Astrocyte (in vitro differentiated cells and primary cell): ENCODE measurements at regions not wholly inside any gene's neighbourhood (a gene's known extent, or its start where the extent isn't known, plus 50 kb on each side); places are given as distances from the start of the nearest gene placed in this dataset.

Experiments
- DNase-seq: peaks from one replicate; pipeline ENCODE4 v3.0.0-alpha.2; 2010; ENCODE audit warnings: low read depth
- FAIRE-seq: peaks from 2 replicates; lab custom pipeline; 2011; peaks lifted over from hg19 to GRCh38; lab: Jason Lieb, UNC
- H2AFZ ChIP-seq: 2 replicates; pipeline ENCODE4 v1.6.0; 2012; ENCODE audit warnings: low read depth, low read length, inconsistent platforms
- H3K27ac ChIP-seq: 2 replicates; pipeline ENCODE4 v1.5.1; 2011; ENCODE audit warnings: low read depth, low read length, inconsistent platforms
- H3K27me3 ChIP-seq: 2 replicates; pipeline ENCODE4 v1.6.0; 2011; ENCODE audit warnings: low read length, inconsistent platforms; ENCODE audit not compliant: insufficient read depth
- H3K36me3 ChIP-seq: 2 replicates; pipeline ENCODE4 v1.5.1; 2011; ENCODE audit warnings: low read length, inconsistent platforms; ENCODE audit not compliant: insufficient read depth
- H3K4me1 ChIP-seq: 2 replicates; pipeline ENCODE4 v1.5.1; 2011; ENCODE audit warnings: low read length, inconsistent platforms; ENCODE audit not compliant: insufficient read depth
- H3K4me2 ChIP-seq: 2 replicates; pipeline ENCODE4 v1.6.0; 2012; ENCODE audit warnings: low read length, inconsistent platforms
- H3K4me3 ChIP-seq: 2 replicates; pipeline ENCODE4 v1.5.1; 2011; ENCODE audit warnings: low read depth, mild to moderate bottlenecking, low read length, inconsistent platforms; ENCODE audit not compliant: insufficient read depth
- H3K79me2 ChIP-seq: 2 replicates; pipeline ENCODE4 v1.6.0; 2012; ENCODE audit warnings: mild to moderate bottlenecking, low read length, inconsistent platforms; ENCODE audit not compliant: insufficient read depth
- H3K9ac ChIP-seq: 2 replicates; pipeline ENCODE4 v1.6.0; 2012; ENCODE audit warnings: mild to moderate bottlenecking, low read length, inconsistent platforms
- H3K9me3 ChIP-seq: 2 replicates; pipeline ENCODE4 v1.5.1; 2012; ENCODE audit warnings: low read depth, mild to moderate bottlenecking, low read length, inconsistent platforms; ENCODE audit not compliant: insufficient read depth
- H4K20me1 ChIP-seq: 2 replicates; pipeline ENCODE4 v1.6.0; 2012; ENCODE audit warnings: low read length, inconsistent platforms; ENCODE audit not compliant: insufficient read depth
- H3K27ac Mint-ChIP-seq: one replicate; pipeline ENCODE4 v1.8.0; 2021; ENCODE audit warnings: mild to moderate bottlenecking, mixed read lengths; ENCODE audit not compliant: unreplicated experiment
- H3K27me3 Mint-ChIP-seq: one replicate; pipeline ENCODE4 v1.8.0; 2021; ENCODE audit warnings: low read depth, mixed read lengths; ENCODE audit not compliant: unreplicated experiment
- H3K36me3 Mint-ChIP-seq: one replicate; pipeline ENCODE4 v1.8.0; 2021; ENCODE audit warnings: low read depth, mixed read lengths; ENCODE audit not compliant: unreplicated experiment
- H3K4me1 Mint-ChIP-seq: one replicate; pipeline ENCODE4 v1.8.0; 2021; ENCODE audit warnings: low read depth, mixed read lengths; ENCODE audit not compliant: unreplicated experiment
- H3K4me3 Mint-ChIP-seq: one replicate; pipeline ENCODE4 v1.8.0; 2021; ENCODE audit warnings: mild to moderate bottlenecking, moderate library complexity, mixed read lengths; ENCODE audit not compliant: unreplicated experiment
- H3K9me3 Mint-ChIP-seq: one replicate; pipeline ENCODE4 v1.8.0; 2021; ENCODE audit warnings: mild to moderate bottlenecking, mixed read lengths; ENCODE audit not compliant: unreplicated experiment
- CTCF ChIP-seq: IDR thresholded peaks from 2 replicates; pipeline ENCODE4 v1.5.1; 2011; ENCODE audit warnings: low read depth, mild to moderate bottlenecking, inconsistent platforms, low read length, moderate library complexity; ENCODE audit not compliant: insufficient read depth
- EZH2 ChIP-seq: IDR thresholded peaks from 2 replicates; pipeline ENCODE4 v1.6.1; 2012; ENCODE audit warnings: mild to moderate bottlenecking, low read length, inconsistent platforms; ENCODE audit not compliant: insufficient read depth

GRCh38 chr14:42814817-42815216 is 1208.1 kb downstream of the LRFN5 start:
- no peak for FAIRE-seq
- Mint-ChIP-seq H3K4me3 (no peak overlapping the region), H3K4me1 (no peaks in the 10 kb centered on the region), H3K27ac (no peak overlapping the region), H3K9me3 (no peaks in the 10 kb centered on the region), H3K27me3 (no peaks in the 10 kb centered on the region), H3K36me3 (no peaks in the 10 kb centered on the region)
- no peak overlapping the region for H3K4me3 ChIP-seq
- H2AFZ ChIP-seq = no peak overlapping the region
- no peaks in the 10 kb centered on the region for H3K36me3 ChIP-seq
- no peaks in the 10 kb centered on the region for H4K20me1 ChIP-seq
- no peaks in the 10 kb centered on the region for H3K9me3 ChIP-seq
- H3K27me3 ChIP-seq = no peaks in the 10 kb centered on the region
- H3K79me2 ChIP-seq = no peaks in the 10 kb centered on the region
- no peak overlapping the region for H3K27ac ChIP-seq
- TF ChIP-seq EZH2 (no peak), CTCF (no peak)
- no peak overlapping the region for H3K4me2 ChIP-seq
- no peak overlapping the region for H3K9ac ChIP-seq
- no peak for DNase-seq
- no peaks in the 10 kb centered on the region for H3K4me1 ChIP-seq

- Mint-ChIP-seq H3K4me1 (no peaks in the 10 kb centered on the region), H3K9me3 (no peaks in the 10 kb centered on the region), H3K27me3 (no peaks in the 10 kb centered on the region), H3K36me3 (no peaks in the 10 kb centered on the region), H3K4me3 (no peak overlapping the region), H3K27ac (no peak overlapping the region)
- Histone ChIP-seq H3K4me3 (no peak overlapping the region), H3K9ac (no peak overlapping the region), H3K4me2 (no peak overlapping the region), H4K20me1 (no peaks in the 10 kb centered on the region), H3K36me3 (no peaks in the 10 kb centered on the region), H3K79me2 (no peaks in the 10 kb centered on the region), H3K27me3 (no peaks in the 10 kb centered on the region), H3K4me1 (no peaks in the 10 kb centered on the region), H3K9me3 (no peaks in the 10 kb centered on the region), H2AFZ (no peak overlapping the region), H3K27ac (no peak overlapping the region)
- DNase-seq (peak; percentile 77), FAIRE-seq (no peak)
- TF ChIP-seq CTCF = no peak
- TF ChIP-seq EZH2 = no peak
Measured at GRCh38 chr14:42806909-42807315, 1200.2 kb downstream of the LRFN5 start.

- no peak overlapping the region for H3K4me3 ChIP-seq
- DNase-seq (no peak), FAIRE-seq (no peak)
- H3K9me3 ChIP-seq = no peaks in the 10 kb centered on the region
- no peak overlapping the region for H3K27ac Mint-ChIP-seq
- TF ChIP-seq CTCF = no peak
- TF ChIP-seq EZH2 = no peak
- no peak overlapping the region for H3K9ac ChIP-seq
- H3K36me3 ChIP-seq = no peaks in the 10 kb centered on the region
- H3K4me1 Mint-ChIP-seq = no peaks in the 10 kb centered on the region
- H3K4me1 ChIP-seq = no peaks in the 10 kb centered on the region
- no peaks in the 10 kb centered on the region for H3K27me3 Mint-ChIP-seq
- no peak overlapping the region for H3K27ac ChIP-seq
- H3K9me3 Mint-ChIP-seq = no peaks in the 10 kb centered on the region
- H4K20me1 ChIP-seq = no peaks in the 10 kb centered on the region
- no peaks in the 10 kb centered on the region for H3K79me2 ChIP-seq
- no peaks in the 10 kb centered on the region for H3K27me3 ChIP-seq
- no peak overlapping the region for H2AFZ ChIP-seq
- H3K4me2 ChIP-seq = no peak overlapping the region
- H3K36me3 Mint-ChIP-seq = no peaks in the 10 kb centered on the region
- H3K4me3 Mint-ChIP-seq = no peak overlapping the region
Measured at GRCh38 chr14:42804141-42804540, 1197.5 kb downstream of the LRFN5 start.
